Mucosa of gallbladder (tissue), 1 donor: ENCODE measurements at regions not wholly inside any gene's neighbourhood (a gene's known extent, or its start where the extent isn't known, plus 50 kb on each side); places are given as distances from the start of the nearest gene placed in this dataset.
"Not testable (repeated sequence)": the region's sequence is repeated elsewhere in the genome, so short reads cannot be mapped to it uniquely, and the experiment has no call there.

ENCODE experiments used
- DNase-seq: peaks from one replicate; pipeline ENCODE4 v3.0.0-alpha.2; 2020; ENCODE audit warnings: low spot score
- donor health status: DM: no; HTN: no; CAD: no.

DNA sequence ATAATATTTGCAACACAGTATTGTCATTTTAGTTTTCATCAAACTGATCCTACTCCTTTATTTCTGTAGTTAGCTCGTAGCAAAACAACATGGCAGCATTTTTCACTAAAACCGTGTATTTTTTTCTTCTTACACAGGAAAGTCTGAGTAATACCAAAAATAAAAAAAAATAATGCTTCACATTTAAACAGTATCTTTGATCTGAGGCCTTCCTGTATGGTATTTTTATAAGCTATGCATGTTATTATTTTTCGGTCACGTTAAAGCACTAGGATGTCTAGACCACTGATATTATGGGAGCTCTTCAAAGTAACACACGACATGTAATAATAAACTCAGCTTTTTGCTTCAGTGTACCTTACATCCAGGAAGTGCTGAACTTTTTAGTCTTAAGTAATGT lies 94.1 kb upstream of the SRD5A3 start:
- DNase-seq = no peak

DNA sequence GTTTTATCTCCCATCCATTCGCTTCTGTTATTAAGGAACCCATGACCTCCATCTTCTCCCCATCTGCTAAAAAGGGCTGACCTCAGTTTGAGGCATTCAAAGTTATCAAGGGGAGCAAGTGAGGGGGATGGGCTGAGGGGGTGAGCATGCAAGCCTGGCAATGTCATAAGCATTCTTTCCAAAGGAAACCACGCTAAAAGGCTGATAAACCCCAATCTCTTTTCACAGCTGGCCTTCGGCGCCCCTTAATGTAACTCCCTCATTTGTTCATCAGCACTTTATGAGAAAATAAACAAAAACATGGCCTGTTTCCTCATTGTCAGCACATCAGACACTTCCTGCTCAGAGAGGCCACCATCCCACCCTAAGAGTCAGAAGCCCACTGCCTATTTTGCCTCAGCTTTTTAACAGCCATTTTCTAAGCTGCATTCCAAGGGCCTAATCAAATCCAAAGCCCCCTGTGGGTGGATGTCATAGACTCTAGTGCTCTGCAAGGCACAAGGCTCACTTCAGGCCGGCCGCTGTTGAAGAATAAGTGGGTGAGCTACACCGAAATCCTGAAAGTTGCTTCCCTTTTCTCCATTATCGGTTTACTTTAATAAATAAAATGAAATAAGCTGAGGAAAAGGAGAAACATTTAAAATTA lies 92.0 kb upstream of the SRD5A3 start:
- DNase-seq = no peak

DNA sequence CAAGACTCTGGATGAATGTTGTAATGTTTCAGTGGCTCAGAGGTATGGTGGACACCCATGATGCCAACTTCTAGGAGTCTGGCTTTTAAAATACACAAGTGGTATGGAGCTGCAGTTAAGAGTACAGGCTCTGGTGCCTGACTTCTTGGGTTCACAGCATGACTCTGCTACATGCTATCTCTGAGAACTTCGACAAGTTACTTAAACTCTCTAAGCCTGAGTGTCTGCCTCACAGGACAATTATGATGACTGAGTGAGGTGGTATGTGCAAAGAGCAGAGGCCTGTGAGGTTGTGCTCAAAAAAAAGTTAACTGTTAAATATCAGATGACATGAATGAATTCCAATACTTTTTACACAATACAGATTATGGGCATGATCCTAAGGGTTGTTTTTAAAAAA lies 90.9 kb upstream of the SRD5A3 start:
- DNase-seq = no peak

DNA sequence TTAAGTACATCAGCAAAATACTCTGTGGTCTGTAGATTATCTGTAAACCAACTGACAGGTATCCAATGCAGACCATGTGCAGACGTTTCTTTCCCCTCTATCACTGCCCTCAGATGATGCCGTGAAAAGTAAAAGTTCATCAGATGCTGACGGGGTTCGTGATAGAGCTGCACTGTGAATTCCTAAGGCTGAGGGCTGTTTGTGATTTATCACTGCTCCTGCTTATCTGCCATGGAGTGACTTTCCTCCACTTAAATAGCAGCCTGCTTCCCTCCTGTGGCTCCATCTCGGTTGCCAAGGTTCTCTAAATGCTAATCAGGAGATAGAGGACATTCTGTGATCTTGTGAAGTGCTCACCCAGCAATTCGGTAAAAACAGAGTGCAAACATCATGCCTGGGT lies 89.3 kb upstream of the SRD5A3 start:
- DNase-seq = no peak

DNA sequence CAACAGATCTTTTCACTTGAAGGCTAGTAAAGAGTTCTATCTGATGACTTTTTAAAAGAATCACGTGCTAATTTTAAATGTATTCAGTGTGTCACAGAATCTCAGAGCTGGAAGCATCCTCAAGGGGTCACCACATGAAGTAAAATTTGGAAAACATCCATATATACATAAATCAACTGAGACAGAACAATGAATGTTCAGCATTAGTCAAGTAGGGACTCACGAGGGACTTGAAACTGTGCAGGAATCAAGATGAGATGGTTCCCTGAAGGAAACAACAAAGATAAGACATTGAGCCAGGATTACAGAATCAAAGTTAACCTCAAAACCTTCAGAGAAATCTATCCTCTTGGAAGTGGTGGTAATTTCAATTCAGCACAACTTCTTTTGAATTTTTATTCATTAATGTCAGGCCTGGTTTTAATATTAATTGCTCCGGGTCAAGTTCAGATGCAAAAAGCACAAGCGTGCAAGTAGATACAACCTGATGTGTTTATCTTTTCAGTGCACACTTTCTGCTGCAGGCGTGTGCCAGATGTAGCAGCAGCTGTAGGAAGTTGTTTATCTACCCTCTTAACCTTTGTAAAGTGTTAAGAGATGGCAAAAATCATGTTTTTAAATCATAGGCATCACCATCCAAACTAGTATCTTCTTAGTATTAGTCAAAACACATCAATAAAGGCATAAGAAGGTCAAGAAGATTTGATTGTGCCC lies 87.7 kb upstream of the SRD5A3 start:
- DNase-seq = no peak

DNA sequence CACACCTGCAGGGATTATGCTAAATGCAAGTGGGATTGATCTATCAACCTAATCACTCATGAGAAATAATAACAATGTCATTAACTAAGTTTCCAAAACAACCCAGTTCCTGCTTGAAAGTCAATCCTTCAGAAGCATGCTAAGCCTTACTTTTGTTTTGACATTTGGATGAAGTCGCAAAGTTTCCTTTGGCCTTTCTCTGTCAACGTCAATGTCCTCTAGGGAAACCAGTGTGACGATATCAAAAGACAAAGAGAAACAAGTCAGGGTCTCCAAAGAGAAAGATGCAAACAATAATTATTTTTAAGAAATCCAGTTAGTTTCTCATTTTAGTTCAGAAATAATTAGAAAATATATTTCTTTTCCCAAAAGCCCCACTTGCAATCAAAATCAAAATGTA lies 86.7 kb upstream of the SRD5A3 start:
- DNase-seq = no peak

DNA sequence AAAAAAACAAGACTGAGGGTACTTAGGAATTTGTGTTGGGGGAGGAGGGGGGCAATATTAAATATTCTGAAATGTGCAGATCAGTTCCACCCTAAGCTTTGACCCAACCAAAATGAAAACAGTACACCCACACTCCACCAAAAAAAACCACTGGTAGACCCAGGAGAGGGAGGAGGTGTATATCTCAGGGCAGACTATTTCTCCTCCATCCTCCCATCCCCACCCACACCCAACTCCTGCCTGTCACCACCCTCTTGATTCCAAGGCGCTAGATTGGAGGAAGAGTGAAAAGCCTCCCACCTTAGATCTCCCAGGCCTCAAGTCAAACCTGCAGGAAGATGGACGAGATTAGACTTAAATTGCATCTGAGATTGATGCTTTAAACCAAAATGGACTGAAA lies 76.6 kb upstream of the SRD5A3 start:
- no peak for DNase-seq

DNA sequence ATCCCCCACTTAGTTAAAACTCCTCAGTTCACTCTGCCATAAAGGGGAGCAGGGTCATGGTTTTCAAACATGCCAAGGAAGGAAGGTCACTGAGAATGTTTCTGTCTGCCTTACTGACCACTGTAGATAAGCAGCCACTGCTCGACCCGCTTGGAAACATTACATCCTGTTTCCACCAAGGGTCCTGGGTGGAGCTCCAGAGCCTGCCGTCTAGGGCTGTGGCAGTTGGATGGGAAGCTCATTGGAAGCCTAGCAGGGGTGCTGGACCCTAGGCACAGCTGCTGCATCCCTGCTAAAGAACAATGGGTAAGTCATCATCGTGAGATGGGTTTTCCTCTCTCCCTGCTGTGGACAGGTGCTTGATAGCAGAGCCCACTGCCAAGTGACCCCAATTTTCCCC lies 76.0 kb upstream of the SRD5A3 start:
- DNase-seq = no peak

DNA sequence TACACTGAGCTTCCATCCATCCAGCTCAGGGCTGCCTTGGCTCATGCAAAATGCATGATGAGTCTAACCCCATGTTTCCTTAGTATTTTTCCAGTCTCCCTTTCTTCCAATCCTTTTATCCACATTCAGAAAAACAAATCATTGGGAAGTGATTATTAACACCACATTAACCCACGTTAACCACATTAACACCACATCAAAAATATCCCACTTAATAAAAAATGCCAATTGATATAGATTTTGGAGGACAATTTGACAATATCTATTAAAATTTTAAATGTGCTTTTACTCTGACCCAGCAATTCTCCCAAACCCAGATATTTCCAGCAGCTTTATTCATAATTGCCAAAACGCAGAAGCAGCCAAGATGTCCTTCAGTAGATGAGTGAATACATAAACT lies 75.6 kb upstream of the SRD5A3 start:
- no peak for DNase-seq

DNA sequence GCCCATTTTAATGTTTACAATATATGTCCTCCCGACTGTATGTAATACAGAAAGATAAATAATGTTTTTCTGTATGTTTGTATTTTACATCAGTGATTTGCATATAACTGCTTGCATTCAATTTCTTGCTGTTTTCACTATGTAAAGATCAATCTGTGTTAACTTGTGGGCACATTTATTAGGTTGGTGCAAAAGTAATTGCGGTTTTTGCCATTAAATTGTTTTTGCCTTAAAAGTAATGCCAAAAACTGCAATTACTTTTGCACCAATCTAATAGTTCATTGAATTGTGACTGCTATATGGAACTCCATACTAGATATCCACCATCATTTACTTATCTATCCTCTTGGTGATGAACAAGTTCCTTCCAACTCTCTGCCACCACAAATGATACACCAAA lies 73.9 kb upstream of the SRD5A3 start:
- DNase-seq = no peak

DNA sequence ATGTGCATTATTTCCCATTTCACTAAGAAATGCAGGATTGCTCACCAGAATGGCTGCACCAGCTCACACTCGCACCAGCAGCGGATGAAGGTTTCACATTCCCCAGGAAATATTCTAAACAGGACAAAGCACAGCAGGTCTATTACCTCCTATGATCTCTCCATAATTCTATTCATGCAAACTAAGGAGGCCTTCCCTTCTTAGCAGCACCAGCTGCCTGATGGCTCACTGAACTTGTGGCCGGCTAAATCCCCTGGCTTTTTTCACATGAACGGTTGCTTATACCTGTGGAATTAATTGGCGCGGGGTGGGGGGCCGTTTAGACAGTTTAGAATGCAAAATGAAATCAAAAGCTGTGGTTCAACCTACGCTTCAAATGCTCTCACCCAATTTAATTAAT lies 73.5 kb upstream of the SRD5A3 start:
- DNase-seq = no peak

DNA sequence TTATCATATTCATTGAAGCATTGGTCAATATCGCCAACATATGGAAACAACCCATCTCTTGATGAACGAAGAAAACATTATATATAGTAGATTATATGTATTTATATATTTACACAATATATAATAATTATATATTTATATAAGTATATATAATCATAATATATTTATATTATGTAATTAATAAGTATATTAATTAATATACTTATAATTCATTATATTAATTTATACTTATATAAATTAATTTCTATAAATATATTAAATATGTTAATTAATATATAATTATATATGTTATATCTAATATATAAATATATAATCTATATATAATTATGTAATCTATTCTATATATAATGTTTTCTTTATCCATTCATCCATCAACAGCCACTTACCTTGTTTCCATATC lies 69.0 kb upstream of the SRD5A3 start:
- no peak for DNase-seq

DNA sequence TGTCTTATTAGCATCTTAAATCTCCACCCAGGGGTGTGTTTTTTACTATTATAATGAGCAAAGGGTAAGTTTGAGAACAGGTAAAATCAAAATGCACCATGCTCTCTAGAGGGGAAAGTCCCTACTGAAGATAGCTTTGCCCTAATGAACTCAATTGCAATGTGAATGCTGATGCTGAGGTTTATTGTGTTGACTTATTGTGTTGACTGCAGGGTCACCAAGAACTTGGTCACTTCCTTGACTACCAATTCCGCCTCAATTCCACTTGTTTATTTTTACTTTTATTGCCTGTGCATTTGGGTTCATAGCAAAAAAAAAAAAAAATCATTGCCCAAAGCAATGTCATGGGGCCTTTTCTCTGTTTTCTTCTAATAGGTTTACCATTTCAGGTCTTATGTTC lies 67.7 kb upstream of the SRD5A3 start:
- DNase-seq = no peak

DNA sequence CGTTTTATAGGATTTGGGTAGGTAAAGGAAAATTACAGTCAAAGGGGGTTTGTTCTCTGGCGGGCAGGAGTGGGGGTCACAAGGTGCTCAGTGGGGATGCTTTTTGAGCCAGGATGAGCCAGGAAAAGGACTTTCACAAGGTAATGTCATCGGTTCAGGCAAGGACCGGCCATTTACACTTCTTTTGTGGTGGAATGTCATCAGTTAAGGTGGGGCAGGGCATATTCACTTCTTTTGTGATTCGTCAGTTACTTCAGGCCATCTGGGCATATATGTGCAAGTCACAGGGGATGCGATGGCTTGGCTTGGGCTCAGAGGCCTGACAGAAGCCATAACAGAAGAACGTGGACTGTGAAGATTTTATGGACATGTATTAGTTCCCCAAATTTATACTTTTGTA lies 65.6 kb upstream of the SRD5A3 start:
- not testable (repeated sequence) for DNase-seq

DNA sequence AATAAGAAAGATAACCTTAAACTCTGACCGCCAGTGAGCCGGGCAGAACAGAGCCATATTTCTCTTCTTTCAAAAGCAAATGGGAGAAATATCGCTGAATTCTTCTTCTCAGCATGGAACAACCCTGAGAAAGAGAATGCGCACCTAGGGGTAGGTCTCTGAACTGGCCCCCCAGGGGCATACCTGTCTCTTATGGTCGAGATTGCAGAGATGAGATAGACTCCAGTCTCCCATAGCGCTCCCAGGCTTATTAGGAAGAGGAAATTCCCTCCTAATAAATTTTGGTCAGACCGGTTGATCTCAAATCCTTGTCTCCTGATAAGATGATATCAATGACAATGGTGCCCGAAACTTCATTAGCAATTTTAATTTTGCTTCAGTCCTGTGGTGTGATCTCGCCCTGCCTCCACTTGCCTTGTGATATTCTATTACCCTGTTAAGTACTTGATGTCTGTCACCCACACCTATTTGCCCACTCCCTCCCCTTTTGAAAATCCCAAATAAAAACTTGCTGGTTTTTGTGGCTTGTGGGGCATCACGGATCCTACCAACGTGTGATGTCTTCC lies 64.8 kb upstream of the SRD5A3 start:
- not testable (repeated sequence) for DNase-seq

DNA sequence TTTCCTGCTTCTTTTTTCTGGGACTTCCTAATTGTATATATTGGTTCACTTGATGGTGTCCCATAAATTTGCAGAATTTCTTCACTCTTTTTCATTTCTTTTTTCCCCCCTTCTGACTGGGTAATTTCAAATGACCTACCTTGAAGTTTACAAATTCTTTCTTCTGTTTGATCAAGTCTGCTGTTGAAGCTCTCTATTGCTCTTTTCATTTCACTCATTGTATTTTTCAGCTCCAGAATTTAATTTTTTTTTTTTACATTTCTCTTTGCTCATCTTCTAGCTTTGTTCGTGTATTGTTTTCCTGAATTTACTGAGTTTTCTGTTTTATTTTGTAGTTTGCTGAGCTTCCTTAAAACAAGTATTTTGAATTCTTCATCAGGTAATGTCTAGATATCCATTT lies 61.7 kb upstream of the SRD5A3 start:
- DNase-seq = no peak

DNA sequence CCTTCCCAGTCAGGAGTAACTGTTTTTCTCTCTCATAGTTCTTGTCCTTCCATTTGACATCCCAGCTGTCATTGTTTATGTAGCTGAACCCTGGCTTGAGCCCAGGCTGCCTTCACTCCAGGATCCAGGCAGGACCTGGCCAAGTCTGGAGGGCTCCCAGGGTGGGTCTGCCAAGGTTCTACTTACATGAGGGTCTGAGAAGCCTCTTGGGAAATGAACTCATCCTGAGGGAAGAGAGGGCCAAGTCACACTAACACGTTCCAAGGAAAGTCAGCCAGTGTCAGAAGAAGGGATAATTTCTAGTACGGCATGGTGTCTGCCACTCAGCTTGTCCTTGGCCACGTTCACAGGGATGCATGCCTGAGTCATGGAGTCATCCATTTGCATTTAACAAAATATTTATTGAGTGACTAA lies 54.8 kb upstream of the SRD5A3 start:
- DNase-seq = no peak

DNA sequence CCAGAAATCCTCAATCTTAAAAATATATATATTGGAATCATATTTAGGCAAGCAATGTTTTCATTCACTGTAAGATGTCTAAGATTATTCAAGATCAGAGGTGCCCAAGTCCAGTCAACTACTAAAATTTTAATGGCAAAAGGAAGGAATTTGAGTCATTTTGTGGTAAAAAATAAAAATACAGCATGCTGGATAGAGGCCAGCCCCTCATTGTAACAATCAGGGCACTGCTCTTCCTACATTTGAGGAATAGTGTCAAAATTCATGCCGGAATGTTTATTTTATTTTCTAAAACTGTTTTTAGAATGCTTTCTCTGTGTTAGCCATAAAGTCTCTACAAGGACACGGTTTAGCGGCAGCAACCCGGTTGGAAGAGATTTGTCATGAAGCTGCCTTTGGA lies 49.9 kb upstream of the SRD5A3 start:
- DNase-seq = no peak
